ENCODE measurements at regions not wholly inside any gene's neighbourhood (a gene's known extent, or its start where the extent isn't known, plus 50 kb on each side); places are given as distances from the start of the nearest gene placed in this dataset.

GRCh38 chr4:31009926-31010325 lies 289.8 kb downstream of the PCDH7 start:
- TF ChIP-seq CTCF (IDR thresholded peaks at IDR 0.05) (no peak), POLR2A (IDR thresholded peaks at IDR 0.05) (no peak)

Measured in right lobe of liver (tissue), 4 donors.